Stimulated activated naive CD8-positive, alpha-beta T cell treated with anti-CD3 and anti-CD28 coated beads, Interleukin-15, Interleukin-2, amounts not matched to agents 100 U/mL and 50 U/mL, for 24 hours (primary cell): ENCODE measurements at regions not wholly inside any gene's neighbourhood (a gene's known extent, or its start where the extent isn't known, plus 50 kb on each side); places are given as distances from the start of the nearest gene placed in this dataset.
A peak's percentile ranks its signal among the peaks of the same experiment; 100 is the strongest.
"Not testable (repeated sequence)": the region's sequence is repeated elsewhere in the genome, so short reads cannot be mapped to it uniquely, and the experiment has no call there.

Source experiments
- ATAC-seq: fragments of 150-1000 bp; cut with Tn5 transposase; one replicate; pipeline ENCODE4 v1.10.0; 2021
- DNase-seq: peaks from one replicate; pipeline ENCODE4 v3.0.0; 2021

DNA sequence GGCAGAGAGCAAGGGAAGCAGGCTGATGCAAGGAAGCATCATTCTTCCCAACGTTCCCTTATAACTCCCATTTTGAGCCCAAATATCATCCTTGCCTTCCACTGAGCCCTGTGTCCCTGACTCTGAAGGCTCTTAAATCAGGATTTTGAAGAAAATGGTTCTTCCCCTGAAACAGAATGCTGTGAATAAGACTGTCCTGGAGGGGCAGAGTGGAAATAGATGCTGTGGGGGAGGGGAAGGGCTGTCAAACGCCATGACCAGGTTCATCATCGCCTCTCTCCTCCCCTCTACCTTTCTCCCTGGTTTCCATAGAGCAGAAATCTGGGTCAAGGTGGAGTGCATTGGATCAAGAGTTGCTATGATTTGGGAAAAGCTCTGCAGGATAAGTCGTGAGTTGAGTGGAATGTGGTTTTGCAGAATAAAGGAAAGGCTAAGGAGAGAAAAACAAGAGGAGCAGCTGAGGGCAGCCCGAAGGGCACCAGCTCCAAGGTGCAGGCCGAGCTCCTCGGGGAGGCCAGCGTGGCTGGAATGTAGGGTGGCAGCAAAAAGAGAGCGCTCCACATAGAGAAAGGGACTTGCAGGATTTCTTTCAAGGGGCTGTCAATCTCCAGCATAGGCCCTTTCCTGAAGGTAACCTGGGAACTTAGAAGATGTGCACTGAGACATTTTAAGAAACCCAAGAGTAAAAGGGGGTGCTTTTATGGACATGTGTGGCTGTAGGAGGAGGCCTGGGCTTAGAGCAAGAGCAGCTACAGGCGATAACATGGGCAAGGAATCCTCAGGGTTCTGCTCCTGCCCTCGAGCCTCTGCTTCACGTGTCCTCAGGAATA is 120.8 kb upstream of the CDYL start:
- no peak for DNase-seq
- ATAC-seq, result no peak

DNA sequence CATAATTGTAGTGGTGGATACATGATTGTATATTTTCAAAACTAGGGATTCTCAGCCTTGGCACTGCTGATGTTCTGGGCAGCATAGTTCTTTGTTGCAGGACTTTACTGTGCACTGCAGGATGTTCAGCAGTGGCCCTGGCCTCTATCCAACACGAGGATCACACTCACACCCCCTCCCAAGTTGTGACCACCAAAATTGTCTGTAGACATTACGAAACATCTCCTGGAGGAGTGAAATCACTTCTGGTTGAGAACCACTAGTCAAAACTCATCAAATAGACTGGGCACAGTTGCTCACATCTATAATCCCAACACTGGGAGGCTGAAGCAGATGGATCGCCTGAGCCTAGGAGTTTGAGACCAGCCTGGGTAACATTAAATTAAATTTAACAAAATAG is 123.1 kb upstream of the CDYL start:
- no peak for ATAC-seq
- DNase-seq, result no peak

DNA sequence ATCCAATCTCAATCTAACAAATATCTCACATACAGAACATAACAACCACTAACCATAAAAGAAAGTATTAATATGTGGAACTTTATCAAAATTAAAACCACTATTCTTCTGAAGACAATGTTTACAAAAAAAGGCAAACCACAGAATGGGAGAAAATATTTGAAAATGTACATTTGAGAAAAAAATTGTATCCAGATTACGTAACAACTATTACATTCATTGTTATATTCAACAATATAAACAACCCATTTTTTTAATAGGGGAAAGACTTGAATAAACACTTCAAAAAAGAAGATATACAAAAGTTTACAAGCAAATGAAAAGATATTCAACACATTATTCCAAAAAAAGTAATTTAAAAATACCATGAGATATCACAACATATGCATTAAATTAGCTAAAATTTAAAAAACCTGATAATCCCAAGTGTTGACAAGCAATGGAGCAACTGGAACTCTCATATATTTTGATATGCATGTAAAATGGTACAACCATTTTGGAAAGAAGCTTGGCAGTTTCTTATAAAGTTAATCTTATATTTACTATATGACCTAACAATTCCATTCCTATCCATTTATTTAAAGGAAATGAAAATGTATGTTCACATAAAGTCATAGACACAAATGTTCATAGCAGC is 124.3 kb upstream of the CDYL start:
- ATAC-seq, result no peak

DNA sequence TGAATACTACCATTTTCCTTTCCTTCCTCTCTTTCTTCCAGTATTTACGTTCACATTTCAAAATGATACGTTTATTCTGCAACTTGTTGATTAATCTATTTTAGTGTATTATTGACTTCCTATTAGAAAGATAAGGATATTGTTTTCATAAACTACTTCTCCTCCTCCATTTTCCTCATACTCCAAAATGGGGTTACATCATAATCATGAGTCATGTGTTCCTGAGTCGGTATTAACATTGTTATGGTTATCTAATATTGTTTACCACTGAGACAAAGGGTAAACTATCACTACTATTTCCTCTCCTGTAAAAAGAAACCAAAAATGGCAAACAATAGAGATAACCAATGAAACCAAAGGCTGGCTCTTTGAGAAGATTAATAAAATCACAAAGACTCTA is 126.5 kb upstream of the CDYL start:
- DNase-seq (no peak), ATAC-seq (no peak)

More for the DNA sequence above, 124.3 kb upstream of the CDYL start:
- no peak for DNase-seq

DNA sequence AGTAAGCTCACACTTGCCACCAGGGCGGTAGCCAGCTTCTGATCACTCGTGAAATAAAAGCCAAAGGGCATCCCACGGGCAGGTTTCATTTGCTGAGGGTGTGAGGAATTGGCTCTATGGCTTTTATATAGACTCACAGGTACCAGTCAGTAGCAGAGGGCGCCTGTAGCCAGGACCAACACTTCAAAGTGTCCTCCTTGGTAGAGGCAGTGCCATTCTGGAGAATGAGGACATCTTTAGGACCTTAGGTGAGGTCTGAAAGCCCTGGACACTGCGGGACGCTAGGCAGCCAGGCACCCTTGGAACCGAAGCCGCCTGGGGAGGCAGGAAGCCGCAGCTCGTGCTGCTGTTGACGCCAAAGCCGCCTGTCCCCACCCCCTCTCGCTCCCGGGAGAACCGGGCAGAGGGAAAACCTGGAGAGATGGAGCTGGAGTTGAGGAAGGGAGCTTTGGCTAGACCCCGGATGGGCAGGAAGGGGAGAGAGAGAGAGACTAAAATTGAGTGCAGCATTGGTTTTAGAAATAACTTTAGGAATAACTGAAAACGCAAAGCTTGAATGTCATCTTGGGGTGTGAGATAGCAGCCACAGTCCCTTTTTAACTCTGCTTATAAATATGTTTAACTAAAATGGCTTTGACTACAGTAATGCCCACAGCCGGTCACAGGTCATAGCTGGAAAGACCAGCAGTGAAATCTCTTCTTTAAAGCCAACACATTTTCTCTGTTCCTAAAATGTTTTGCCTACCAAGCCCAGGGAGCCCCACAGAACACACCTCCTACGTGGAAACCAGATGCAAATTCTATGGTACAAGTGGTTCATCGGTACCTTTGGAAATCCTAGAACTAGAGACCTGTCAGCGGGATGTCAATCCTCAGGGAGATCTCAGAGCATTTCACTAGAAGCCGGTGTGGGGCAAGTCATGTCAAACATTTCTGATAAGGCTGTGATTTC is 128.5 kb upstream of the CDYL start:
- DNase-seq (peak; percentile 44), ATAC-seq (peak; percentile 55)

DNA sequence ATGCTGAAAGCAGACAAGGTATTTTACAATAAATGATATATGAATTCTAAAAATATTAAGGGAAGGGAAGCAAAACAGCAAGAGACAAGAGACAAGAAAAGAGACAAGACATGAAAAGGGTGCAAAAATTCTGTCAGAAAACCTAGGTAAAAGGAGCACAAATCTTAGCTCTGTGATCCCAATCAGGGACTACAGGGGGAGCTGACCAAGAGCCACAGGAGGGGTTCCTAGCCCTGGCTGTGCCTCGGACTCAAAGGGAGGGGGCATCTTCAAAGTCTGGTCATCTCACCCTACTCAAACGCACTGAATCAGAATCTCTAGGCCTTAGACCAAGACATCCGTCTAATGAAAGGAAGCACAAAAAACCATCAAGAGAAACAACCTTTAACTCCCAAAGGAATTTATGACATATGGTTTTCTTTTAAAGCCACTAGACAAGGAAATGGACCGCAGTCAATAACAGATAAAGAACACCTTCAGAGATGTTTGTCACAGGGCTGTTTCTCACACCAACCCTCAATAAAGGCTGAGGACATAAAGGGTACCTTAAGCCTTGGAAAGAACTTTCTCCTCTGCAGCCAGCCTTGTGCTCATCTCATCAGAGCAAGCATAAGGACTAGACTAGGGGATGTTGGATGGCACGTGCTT is 130.4 kb upstream of the CDYL start:
- ATAC-seq (no peak), DNase-seq (no peak)

DNA sequence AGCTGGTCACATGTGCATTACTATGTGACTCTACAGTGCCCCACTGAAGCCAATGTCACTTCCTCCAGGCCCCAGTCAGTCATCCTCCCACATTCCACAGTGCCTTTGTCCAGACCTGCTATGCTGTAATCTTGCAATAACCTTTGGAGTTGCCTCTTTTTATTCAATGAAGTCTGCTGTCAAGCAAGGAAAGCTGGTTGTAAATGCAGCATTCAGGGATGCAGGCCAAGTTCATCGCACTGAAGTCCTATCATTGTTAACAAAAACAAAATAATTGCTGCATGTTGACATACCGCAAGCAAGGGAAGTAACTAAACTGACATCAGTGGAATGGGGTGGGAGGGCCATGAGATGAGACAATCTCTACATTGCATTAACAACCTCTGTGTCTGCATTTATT is 131.2 kb upstream of the CDYL start:
- no peak for ATAC-seq
- DNase-seq, result no peak

DNA sequence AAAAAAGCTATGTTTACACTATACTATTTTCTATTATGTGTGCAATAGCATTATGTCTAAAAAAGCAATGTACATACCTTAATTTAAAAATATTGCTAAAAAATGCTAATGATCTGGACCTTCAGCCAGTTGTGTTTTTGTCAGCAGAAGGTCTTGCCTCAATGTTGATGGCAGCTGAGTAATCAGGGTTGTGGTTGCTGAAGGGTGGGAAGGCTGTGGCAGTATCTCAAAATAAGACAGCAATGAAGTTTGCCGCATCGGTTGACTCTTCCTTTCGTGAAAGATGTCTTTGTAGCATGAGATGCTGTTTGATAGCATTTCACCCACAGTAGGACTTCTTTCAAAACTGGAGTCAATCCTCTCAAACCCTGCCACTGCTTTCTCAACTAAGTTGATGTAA is 134.7 kb upstream of the CDYL start:
- no peak for ATAC-seq
- DNase-seq, result no peak

DNA sequence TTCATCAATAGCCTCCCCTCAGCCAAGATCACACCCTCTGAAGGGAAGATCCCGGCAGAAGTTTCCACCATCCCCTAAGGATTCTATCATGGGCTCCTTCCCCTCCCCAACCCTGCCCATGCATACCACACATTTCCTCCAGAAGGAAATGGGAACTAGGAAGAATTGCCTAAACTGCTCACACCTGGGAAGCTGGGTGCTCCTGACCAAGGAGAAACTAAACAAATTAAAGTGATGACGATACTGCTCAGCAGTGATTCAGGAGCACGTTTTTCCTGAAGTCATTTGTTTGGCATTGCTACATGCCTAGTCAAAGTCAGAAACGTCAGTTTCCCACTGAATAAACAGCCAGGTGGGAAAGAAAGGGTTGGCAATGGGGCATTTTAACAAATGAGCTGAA is 136.1 kb upstream of the CDYL start:
- ATAC-seq (no peak), DNase-seq (no peak)

DNA sequence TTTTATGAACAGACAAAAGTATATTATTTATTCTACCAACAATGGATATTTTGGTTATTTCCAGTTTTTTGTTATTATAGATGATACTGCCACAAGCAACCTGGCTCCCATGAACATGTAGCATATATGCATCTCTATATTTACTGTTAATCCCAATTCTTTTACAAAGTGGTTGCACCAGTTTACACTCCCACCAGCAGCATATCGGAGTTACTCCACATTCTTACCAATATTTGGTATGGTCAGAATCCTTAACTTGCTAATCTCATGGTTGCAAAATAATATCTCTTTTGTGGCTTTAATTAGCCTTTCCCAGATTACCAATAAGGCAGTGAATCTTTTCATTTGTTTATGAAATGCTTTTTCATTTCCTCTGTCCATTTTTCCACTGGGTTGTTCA is 137.6 kb upstream of the CDYL start:
- ATAC-seq (no peak), DNase-seq (no peak)

DNA sequence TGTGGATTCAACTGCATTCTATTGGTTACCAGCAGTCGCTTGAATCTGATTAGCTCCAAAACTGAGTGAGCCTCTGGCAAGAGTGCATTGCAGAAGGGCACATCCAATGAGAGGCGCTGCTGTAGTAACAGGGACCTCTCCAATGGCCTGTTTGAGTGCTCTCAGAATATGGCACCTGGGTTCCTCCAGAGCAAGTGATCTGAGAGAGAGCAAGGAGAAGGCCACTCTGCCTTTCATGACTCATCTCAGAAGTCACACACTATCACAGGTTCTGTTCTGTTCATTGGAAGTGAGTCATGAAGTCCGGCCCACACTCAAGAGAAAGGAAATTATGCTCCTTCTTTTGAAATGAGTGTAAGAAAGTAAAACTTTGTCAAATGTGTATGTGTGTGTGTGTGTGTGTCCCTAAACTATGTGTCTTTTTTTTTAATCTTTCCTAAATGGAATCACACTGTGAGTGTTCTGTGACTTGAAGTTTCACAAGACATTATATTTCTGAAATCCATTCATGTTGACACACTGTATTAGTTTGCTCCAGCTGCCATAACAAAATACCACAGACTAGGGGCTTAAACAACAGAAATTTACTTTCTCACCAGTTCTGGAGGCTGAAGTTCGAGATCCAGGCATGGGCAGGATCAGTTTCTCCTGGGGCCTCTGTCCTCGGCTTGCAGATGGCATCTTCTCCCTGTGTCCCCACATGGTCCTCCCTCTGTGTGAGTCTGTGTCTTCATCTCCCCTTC is 138.3 kb upstream of the CDYL start:
- DNase-seq, result peak; percentile 43

DNA sequence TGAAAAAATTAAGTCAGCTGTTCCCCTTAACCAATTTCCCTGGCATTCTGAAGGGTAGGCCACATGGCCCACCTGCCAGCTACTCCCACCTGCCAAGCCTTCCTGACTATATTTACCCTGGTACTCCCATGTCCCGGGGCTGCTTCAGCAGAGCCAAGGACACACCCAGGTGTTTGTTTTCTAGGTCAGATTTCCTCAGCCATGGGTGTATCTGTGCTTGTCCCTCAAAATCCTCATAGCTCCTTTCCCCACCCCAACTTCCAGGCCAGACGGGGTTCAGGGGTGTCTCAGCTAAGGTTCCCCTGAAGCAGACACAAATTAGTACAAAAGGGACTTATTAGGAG is 139.4 kb upstream of the CDYL start:
- DNase-seq (no peak), ATAC-seq (no peak)

More for the DNA sequence above, 138.3 kb upstream of the CDYL start:
- ATAC-seq, result peak; percentile 97

DNA sequence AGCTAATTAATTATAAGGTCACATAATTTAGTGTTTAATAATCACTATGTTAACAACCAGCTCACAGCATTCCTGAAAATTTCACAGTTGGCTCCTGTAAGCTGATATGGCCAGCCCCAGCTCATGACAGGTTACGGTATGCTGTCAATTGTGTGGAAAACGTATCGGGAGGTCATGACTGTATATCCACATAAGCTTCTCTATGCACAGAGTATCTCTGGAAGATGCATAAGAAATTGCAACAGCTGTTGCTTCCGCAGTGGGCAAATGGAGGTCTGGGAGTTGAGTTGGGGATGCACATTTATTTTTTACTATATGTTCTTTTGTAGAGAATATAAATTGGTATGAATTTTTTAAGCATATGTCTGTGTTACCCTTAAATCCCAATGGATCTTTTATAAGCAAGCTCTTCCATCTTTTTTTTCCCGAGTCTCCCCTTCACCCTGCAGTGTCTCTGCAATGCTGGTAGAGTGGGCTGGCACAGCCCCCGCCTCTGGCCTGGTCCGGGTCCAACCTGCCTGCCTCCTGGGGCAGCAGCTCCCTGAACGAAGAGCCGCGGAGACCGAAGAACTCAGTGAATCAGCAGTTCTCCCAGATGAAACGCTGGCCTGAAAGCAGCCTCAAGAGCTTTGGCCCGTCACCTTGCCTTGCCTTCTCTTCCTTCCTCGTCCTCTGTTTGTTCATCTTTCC is 139.9 kb upstream of the CDYL start:
- DNase-seq (no peak), ATAC-seq (no peak)

DNA sequence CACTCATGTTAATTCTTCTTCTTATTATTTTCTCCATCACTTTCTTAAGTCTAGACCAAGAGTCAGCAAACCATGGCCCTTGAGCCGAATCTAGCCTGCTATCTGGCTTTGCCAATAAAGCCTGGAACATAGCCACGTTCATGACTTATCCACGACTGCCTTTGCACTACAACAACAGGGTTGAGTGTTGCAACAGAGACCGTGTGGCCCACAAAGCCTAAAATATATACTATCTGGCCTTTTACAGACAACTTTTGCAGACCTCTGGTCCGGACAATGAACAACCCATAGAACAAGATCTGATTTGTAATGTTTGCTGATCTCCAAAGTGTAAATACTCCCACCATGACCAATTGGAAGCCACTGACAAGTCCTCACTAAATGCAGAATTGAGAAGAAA is 140.5 kb upstream of the CDYL start:
- DNase-seq, result no peak
- no peak for ATAC-seq

DNA sequence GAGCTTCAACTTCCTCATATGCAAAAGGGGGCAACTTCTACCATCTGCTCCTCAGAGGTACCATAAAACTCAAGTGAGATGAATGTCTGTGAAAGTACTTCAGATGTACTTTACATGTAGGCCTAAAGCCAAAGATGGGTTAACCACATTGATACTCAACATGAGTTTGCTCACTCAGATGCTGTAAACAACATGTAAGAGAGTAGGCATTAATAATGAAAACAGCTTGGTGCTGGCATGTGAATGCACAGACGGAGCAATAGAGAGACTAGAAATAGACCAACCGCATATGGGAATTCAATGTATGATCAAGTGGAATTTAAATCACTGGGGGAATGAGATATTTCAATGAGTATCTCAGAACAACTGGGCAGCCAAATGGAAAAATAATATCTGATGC is 143.8 kb upstream of the CDYL start:
- DNase-seq (no peak), ATAC-seq (no peak)

DNA sequence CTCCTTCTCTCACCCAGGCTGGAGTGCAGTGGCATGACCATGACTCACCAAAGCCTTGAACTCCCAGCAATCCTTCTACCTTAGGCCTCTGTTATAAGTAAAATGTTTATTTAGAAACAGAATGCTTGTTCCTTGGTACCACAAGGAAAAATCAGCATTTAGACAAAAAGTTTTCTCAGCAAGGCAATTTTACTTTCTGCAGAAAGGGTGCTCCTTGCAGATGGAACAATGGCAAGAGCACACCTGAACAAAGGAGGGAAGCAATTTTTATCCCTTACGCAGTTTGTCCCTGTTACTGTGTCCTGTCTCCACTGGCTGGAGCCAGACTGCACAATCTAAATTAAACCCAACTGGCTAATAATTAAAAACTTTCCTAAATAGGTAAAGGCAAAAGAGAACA is 146.4 kb upstream of the CDYL start:
- DNase-seq, ATAC-seq: not testable (repeated sequence)

DNA sequence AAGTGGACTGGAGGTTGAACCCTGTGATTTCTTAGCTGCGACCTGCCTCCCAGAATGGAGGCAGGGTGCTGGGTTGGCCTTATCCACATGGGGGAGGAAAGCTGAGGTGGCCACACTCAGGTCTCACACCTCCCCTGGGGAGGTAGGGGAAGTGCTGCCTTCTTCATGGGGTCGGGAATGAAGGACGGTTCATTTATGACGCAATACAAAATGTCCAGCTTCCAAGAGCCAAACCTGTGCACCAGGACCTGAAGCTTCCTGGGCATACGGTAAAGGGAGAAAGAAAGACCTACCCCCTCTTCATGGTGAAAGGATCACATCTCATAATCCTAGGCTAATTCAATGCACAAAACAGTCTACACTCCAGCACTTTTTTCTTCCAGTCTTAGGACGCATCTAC is 150.6 kb upstream of the CDYL start:
- DNase-seq, result no peak
- no peak for ATAC-seq

DNA sequence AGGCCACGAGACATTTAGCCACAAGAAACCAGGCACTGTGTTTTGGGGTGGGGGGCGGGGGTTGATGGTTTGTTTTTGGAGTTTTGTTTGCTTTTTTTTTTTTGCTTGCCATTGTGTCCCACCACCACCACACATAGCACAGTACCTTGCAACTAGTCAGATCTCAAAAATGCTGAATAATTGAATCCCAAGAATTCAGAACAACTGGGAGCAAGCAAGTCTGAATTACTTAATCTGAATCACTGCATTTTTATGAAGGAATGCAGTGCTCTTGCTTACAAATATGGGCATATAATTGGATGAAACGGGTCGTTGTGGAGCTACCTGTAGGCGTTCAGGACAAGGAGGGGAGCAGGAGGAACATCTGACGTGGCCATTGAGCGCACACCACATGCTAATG is 151.5 kb upstream of the CDYL start:
- ATAC-seq, result no peak

DNA sequence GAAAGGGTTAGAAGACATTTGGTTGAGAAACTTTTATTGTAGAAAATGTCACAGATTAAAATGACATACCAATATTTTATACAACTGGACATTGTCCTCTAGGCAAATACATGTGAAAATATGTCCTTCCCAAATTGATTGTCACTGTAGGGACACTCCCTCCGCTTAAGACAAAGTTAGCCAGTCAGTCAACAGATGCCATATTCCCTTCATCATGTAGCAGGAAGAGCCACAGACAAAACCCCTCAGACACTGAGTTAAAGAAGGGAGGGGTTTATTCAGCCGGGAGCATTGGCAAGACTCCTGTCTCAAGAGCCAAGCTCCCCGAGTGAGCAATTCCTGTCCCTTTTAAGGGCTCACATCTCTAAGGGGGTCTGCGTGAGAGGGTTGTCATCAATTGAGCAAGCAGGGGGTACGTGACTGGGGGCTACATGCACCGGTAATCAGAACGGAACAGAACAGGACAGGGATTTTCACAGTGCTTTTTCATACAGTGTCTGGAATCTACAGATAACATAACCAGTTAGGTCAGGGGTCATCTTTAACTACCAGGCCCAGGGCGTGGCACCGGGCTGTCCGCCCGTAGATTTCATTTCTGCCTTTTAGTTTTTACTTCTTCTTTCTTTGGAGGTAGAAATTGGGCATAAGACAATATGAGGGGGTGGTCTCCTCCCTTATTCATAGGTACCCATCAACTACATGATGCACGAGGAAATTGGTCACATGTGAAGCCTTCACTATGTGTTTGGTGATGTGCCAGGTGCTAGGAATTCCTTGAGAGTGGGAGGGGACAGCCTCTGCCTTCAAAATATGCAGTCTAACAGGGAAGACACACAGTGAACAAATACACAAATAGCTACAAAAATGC is 155.7 kb upstream of the CDYL start:
- DNase-seq, result no peak
- no peak for ATAC-seq

More for the DNA sequence above, 151.5 kb upstream of the CDYL start:
- DNase-seq, result no peak

DNA sequence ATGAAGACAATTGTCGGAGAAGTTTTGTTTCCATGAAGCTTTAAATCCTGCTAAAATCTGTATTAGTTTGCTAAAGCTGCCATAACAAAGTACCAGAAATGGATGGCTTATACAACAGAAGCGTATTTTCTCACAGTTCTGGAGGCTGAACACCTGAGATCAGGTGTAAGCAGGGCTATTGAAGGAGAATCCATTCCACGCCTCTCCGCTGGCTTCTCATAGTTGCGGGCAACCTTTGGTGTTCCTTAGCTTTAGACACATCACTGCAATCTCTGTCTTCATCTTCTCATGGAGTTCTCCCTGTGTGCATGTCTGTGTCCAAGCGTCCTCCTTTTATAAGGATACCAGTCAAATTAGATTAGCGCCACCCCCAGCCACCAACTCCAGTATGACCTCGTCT is 159.9 kb upstream of the CDYL start:
- no peak for ATAC-seq

More for the DNA sequence above, 159.9 kb upstream of the CDYL start:
- DNase-seq, result no peak
